ENCODE measurements at regions not wholly inside any gene's neighbourhood (a gene's known extent, or its start where the extent isn't known, plus 50 kb on each side); places are given as distances from the start of the nearest gene placed in this dataset.

- peaks cover 45% of the 10 kb centered on the region for H3K4me1 Mint-ChIP-seq
- H3K9me3 Mint-ChIP-seq: no peaks in the 10 kb centered on the region
- TF ChIP-seq, protein P1, sequence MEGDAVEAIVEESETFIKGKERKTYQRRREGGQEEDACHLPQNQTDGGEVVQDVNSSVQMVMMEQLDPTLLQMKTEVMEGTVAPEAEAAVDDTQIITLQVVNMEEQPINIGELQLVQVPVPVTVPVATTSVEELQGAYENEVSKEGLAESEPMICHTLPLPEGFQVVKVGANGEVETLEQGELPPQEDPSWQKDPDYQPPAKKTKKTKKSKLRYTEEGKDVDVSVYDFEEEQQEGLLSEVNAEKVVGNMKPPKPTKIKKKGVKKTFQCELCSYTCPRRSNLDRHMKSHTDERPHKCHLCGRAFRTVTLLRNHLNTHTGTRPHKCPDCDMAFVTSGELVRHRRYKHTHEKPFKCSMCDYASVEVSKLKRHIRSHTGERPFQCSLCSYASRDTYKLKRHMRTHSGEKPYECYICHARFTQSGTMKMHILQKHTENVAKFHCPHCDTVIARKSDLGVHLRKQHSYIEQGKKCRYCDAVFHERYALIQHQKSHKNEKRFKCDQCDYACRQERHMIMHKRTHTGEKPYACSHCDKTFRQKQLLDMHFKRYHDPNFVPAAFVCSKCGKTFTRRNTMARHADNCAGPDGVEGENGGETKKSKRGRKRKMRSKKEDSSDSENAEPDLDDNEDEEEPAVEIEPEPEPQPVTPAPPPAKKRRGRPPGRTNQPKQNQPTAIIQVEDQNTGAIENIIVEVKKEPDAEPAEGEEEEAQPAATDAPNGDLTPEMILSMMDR (IDR thresholded peaks at IDR 0.05; ENCODE audit: unreplicated experiment): no peak
- H3K27me3 Mint-ChIP-seq (ENCODE audit: low read depth): no peaks in the 10 kb centered on the region
- no peak overlapping the region for H3K27ac Mint-ChIP-seq
- DNase-seq (ENCODE audit: low spot score in 2 of 2, unreplicated experiment in 2 of 2): no peak
- no peaks in the 10 kb centered on the region for H3K36me3 Mint-ChIP-seq
- no peak overlapping the region for H3K4me3 Mint-ChIP-seq
These were observed 259.1 kb upstream of the TPM1 start for GRCh38 chr15:62783303-62783957.

DNA sequence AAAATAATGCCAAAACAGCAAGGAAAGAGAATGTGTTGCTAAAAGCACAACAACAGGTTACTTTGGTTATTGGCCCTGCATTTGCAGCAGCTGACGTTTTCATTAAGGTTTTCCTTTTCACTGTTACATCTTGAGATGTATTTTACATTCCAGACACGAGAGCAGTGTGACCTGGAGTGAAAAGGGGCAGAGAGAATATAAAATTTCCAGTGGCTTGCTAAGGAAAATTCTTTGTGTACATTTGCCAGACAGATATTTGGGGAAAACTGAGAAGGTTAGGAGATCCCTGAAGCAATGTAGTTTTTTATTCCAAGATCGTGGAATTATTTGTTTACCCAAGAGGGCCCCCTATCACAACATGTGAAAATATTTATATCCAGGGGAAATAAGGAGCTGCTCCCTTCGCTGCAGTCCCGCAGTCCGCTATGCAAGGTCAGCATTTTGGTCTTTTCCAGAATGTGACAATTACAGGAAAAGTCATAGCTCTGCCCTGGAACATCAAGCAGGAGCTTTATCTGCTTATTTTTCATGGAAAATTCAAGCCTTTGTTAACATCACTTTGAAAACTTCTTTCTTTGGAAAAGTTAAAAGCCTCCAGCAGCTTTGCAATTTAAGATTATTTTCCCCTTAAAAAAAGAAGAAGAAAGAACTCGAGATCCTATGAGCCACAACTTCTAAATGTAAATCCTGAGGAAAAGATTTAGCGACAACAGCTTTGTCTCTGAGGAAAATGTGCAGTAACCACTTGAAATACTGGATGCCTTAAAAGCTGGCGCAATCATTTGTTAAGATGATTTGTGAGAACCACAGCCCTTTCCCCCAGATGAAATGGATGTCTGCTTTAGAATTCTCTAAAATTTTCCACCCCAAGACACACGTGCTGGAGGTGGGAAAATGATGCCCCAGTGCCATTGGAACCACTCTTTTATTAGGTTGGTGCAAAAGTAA lies 256.4 kb upstream of the TPM1 start:
- no peak overlapping the region for H3K4me3 Mint-ChIP-seq
- TF ChIP-seq, protein P1 (IDR thresholded peaks at IDR 0.05; ENCODE audit: unreplicated experiment): no peak
- no peaks in the 10 kb centered on the region for H3K36me3 Mint-ChIP-seq
- H3K4me1 Mint-ChIP-seq: peaks cover 41% of the 10 kb centered on the region
- no peak for DNase-seq (ENCODE audit: low spot score in 2 of 2, unreplicated experiment in 2 of 2)
- no peaks in the 10 kb centered on the region for H3K9me3 Mint-ChIP-seq
- H3K27ac Mint-ChIP-seq: peak overlapping the region; percentile 25
- H3K27me3 Mint-ChIP-seq (ENCODE audit: low read depth): no peaks in the 10 kb centered on the region

GRCh38 chr15:62787401-62787800 lies 255.1 kb upstream of the TPM1 start:
- peaks cover 42% of the 10 kb centered on the region for H3K4me1 Mint-ChIP-seq
- no peaks in the 10 kb centered on the region for H3K9me3 Mint-ChIP-seq
- no peak overlapping the region for H3K27ac Mint-ChIP-seq
- TF ChIP-seq, protein P1 (IDR thresholded peaks at IDR 0.05; ENCODE audit: unreplicated experiment): no peak
- H3K27me3 Mint-ChIP-seq (ENCODE audit: low read depth): no peaks in the 10 kb centered on the region
- no peaks in the 10 kb centered on the region for H3K36me3 Mint-ChIP-seq
- DNase-seq (ENCODE audit: low spot score in 2 of 2, unreplicated experiment in 2 of 2): no peak
- no peak overlapping the region for H3K4me3 Mint-ChIP-seq

- no peak overlapping the region for H3K4me3 Mint-ChIP-seq
- no peak overlapping the region for H3K27ac Mint-ChIP-seq
- no peaks in the 10 kb centered on the region for H3K9me3 Mint-ChIP-seq
- H3K36me3 Mint-ChIP-seq: no peaks in the 10 kb centered on the region
- TF ChIP-seq, protein P1 (IDR thresholded peaks at IDR 0.05; ENCODE audit: unreplicated experiment): no peak
- peaks cover 45% of the 10 kb centered on the region for H3K4me1 Mint-ChIP-seq
- no peaks in the 10 kb centered on the region for H3K27me3 Mint-ChIP-seq (ENCODE audit: low read depth)
- no peak for DNase-seq (ENCODE audit: low spot score in 2 of 2, unreplicated experiment in 2 of 2)
These were observed 254.3 kb upstream of the TPM1 start for GRCh38 chr15:62788224-62788623.

- DNase-seq (ENCODE audit: low spot score in 2 of 2, unreplicated experiment in 2 of 2): no peak
- no peaks in the 10 kb centered on the region for H3K27me3 Mint-ChIP-seq (ENCODE audit: low read depth)
- TF ChIP-seq, protein P1 (IDR thresholded peaks at IDR 0.05; ENCODE audit: unreplicated experiment): no peak
- H3K27ac Mint-ChIP-seq: no peak overlapping the region
- H3K4me3 Mint-ChIP-seq: no peak overlapping the region
- H3K4me1 Mint-ChIP-seq: peaks cover 56% of the 10 kb centered on the region
- no peaks in the 10 kb centered on the region for H3K9me3 Mint-ChIP-seq
- no peaks in the 10 kb centered on the region for H3K36me3 Mint-ChIP-seq
These were observed 252.0 kb upstream of the TPM1 start for GRCh38 chr15:62790546-62790945.
